ENCODE measurements at regions not wholly inside any gene's neighbourhood (a gene's known extent, or its start where the extent isn't known, plus 50 kb on each side); places are given as distances from the start of the nearest gene placed in this dataset.

GRCh38 chr7:57385668-57386067 lies 64.3 kb upstream of the ZNF716 start:
- Histone ChIP-seq H3K27me3 (no peaks in the 10 kb centered on the region), H3K4me3 (ENCODE audit: low read depth, low read length) (no peak overlapping the region), H3K4me1 (no peaks in the 10 kb centered on the region), H3K9me3 (no peaks in the 10 kb centered on the region; the same call in 1 of the 2 replicates), H3K36me3 (no peaks in the 10 kb centered on the region)
- no peak for DNase-seq
- TF ChIP-seq, protein P1, sequence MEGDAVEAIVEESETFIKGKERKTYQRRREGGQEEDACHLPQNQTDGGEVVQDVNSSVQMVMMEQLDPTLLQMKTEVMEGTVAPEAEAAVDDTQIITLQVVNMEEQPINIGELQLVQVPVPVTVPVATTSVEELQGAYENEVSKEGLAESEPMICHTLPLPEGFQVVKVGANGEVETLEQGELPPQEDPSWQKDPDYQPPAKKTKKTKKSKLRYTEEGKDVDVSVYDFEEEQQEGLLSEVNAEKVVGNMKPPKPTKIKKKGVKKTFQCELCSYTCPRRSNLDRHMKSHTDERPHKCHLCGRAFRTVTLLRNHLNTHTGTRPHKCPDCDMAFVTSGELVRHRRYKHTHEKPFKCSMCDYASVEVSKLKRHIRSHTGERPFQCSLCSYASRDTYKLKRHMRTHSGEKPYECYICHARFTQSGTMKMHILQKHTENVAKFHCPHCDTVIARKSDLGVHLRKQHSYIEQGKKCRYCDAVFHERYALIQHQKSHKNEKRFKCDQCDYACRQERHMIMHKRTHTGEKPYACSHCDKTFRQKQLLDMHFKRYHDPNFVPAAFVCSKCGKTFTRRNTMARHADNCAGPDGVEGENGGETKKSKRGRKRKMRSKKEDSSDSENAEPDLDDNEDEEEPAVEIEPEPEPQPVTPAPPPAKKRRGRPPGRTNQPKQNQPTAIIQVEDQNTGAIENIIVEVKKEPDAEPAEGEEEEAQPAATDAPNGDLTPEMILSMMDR (IDR thresholded peaks at IDR 0.05; ENCODE audit: low read depth, low read length) = no peak

DNA sequence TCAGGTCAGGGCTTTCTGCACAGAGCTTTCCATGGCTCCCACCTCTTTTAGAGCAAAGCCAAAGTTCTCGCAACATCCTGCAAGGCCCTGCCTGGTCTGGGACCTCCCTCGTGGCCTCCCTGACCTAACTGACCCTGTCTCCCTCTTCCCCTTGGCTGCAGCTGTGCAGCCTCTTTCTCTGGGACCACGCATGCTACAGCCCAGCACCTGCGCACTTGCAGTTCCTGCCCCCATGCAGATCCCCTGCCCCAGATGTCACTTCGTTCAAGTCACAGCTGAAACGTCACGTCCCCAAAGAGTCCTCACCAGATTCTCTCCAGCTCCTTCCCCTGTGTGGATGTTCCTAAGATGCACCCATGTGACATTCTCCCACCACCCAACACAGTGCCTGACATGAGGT lies 61.2 kb upstream of the ZNF716 start:
- TF ChIP-seq, protein P1 (IDR thresholded peaks at IDR 0.05; ENCODE audit: low read depth, low read length) = no peak
- Histone ChIP-seq H3K4me3 (ENCODE audit: low read depth, low read length) (no peak overlapping the region), H3K27me3 (no peaks in the 10 kb centered on the region), H3K4me1 (no peaks in the 10 kb centered on the region), H3K36me3 (no peaks in the 10 kb centered on the region), H3K9me3 (no peaks in the 10 kb centered on the region; the same call in 1 of the 2 replicates)
- no peak for DNase-seq

DNA sequence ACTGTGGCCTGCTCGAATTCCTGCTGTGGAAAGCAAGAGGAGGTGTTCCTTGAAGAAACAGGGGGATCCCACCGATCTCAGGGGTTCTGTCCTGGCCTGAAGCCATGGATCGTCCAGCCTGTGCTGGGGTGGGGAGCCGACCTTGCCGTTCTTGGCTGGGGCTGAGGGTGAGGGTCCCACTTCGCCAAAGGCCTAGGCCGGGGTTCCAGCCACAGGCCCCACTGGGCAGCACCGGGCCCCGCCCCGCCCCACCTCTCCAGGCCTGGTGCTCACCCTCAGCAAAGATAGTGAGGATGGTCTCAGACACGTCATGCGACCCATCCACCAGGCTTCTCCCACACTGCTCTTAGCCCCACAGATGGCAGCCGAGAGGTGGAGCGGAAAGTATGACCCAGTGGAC lies 51.4 kb upstream of the ZNF716 start:
- no peak overlapping the region for H3K4me3 ChIP-seq (ENCODE audit: low read depth, low read length)
- H3K27me3 ChIP-seq = no peaks in the 10 kb centered on the region
- H3K4me1 ChIP-seq = no peaks in the 10 kb centered on the region
- TF ChIP-seq, protein P1 (IDR thresholded peaks at IDR 0.05; ENCODE audit: low read depth, low read length) = no peak
- H3K9me3 ChIP-seq = peaks cover 7% of the 10 kb centered on the region
- DNase-seq = no peak
- H3K36me3 ChIP-seq = no peaks in the 10 kb centered on the region

DNA sequence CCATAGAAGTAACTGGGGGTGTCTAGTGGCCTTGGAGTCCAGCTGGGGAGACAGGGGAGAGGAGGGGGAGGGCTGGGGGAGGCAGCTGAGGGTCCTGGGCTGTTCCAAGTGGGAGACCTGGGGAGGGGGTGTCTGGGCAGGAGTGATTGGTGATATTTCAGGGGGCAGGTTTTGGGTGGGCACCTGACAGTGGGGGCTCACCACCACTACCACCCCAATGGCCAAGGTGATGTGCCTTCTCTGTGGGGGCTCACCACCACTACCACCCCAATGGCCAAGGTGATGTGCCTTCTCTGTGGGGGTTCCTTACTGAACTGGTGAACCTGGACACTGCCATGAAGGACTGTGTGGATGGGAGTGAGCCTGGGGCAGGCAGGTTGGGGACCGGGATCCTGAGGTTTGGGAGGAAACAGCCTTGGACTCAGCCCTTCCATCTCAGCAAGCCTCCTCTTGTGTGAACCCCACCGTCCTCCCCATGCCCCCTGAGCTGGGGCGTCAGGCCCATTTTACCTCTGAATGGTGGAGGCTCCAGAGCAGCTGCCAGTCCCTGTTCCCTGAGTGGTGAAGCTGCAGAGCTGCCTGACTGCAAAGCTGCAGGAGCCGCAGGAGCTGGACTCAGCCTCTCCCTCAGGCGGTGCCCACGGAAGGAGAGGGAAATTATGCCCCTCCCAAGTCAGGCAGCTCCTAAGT lies 50.6 kb upstream of the ZNF716 start:
- Histone ChIP-seq H3K4me3 (ENCODE audit: low read depth, low read length) (no peak overlapping the region), H3K36me3 (no peaks in the 10 kb centered on the region), H3K9me3 (peaks cover 7% of the 10 kb centered on the region), H3K27me3 (no peaks in the 10 kb centered on the region), H3K4me1 (no peaks in the 10 kb centered on the region)
- TF ChIP-seq, protein P1 (IDR thresholded peaks at IDR 0.05; ENCODE audit: low read depth, low read length) = no peak
- no peak for DNase-seq

- no peak for DNase-seq
- Histone ChIP-seq H3K4me3 (ENCODE audit: low read depth, low read length) (no peak overlapping the region), H3K4me1 (no peaks in the 10 kb centered on the region), H3K9me3 (peaks cover 7% of the 10 kb centered on the region), H3K27me3 (no peaks in the 10 kb centered on the region), H3K36me3 (no peaks in the 10 kb centered on the region)
- TF ChIP-seq, protein P1 (IDR thresholded peaks at IDR 0.05; ENCODE audit: low read depth, low read length) = no peak
These were observed 50.0 kb upstream of the ZNF716 start for GRCh38 chr7:57399972-57400371.
